Keratinocyte (primary cell): ENCODE measurements at regions not wholly inside any gene's neighbourhood (a gene's known extent, or its start where the extent isn't known, plus 50 kb on each side); places are given as distances from the start of the nearest gene placed in this dataset.

Experiments used
- DNase-seq: peaks from one replicate; pipeline ENCODE4 v3.0.0-alpha.2; 2011; ENCODE audit warnings: low read depth, missing footprints, low spot score
- FAIRE-seq: peaks from 2 replicates; lab custom pipeline; 2011; peaks lifted over from hg19 to GRCh38; lab: Jason Lieb, UNC
- H2AFZ ChIP-seq: 2 replicates; pipeline ENCODE4 v1.6.0; 2012; ENCODE audit warnings: low read length, control low read depth, inconsistent platforms; ENCODE audit not compliant: control insufficient read depth
- H3K27ac ChIP-seq: 2 replicates; pipeline ENCODE4 v1.5.1; 2011; ENCODE audit warnings: low read length; ENCODE audit not compliant: control insufficient read depth, insufficient read depth
- H3K27me3 ChIP-seq: 3 replicates; pipeline ENCODE4 v1.6.0; 2011; ENCODE audit warnings: low read length; ENCODE audit not compliant: control insufficient read depth, insufficient read depth; ENCODE audit errors: extremely low read depth
- H3K36me3 ChIP-seq, 2 experiments: 2 replicates in 1 of 2; 3 replicates in 1 of 2; pipeline ENCODE4 v1.5.1; 2011; ENCODE audit warnings: low read length in 2 of 2, mild to moderate bottlenecking in 1 of 2; ENCODE audit not compliant: control insufficient read depth in 2 of 2, insufficient read depth in 2 of 2; ENCODE audit errors: extremely low read depth in 1 of 2
- H3K4me1 ChIP-seq: 3 replicates; pipeline ENCODE4 v1.5.1; 2011; ENCODE audit warnings: low read length; ENCODE audit not compliant: control insufficient read depth, insufficient read depth; ENCODE audit errors: extremely low read depth
- H3K4me2 ChIP-seq: 3 replicates; pipeline ENCODE4 v1.6.0; 2011; ENCODE audit warnings: low read depth, low read length; ENCODE audit not compliant: control insufficient read depth, insufficient read depth; ENCODE audit errors: extremely low read depth
- H3K4me3 ChIP-seq, 3 experiments: fragments of 200-600 bp in 1 of 3; sonication (generic) in 1 of 3; 2 replicates in 2 of 3; 3 replicates in 1 of 3; pipeline ENCODE4 v1.5.1; 2011 to 2016; ENCODE audit warnings: low read length in 3 of 3, mild to moderate bottlenecking in 3 of 3, control low read depth in 2 of 3, inconsistent platforms in 1 of 3, low read depth in 1 of 3, mixed read lengths in 1 of 3, mixed run types in 1 of 3, moderate library complexity in 1 of 3; ENCODE audit not compliant: control insufficient read depth in 2 of 3, insufficient read depth in 2 of 3; ENCODE audit errors: extremely low read depth in 1 of 3
- H3K79me2 ChIP-seq: 2 replicates; pipeline ENCODE4 v1.6.0; 2012; ENCODE audit warnings: low read length; ENCODE audit not compliant: control insufficient read depth, insufficient read depth
- H3K9ac ChIP-seq: 3 replicates; pipeline ENCODE4 v1.6.0; 2011; ENCODE audit warnings: low read length; ENCODE audit not compliant: control insufficient read depth, insufficient read depth; ENCODE audit errors: extremely low read depth
- H3K9me1 ChIP-seq: 3 replicates; pipeline ENCODE4 v1.6.0; 2011; ENCODE audit warnings: low read length; ENCODE audit not compliant: control insufficient read depth, insufficient read depth; ENCODE audit errors: extremely low read depth
- H3K9me3 ChIP-seq: 2 replicates; pipeline ENCODE4 v1.5.1; 2012; ENCODE audit warnings: low read depth, low read length; ENCODE audit not compliant: control insufficient read depth
- H4K20me1 ChIP-seq: 3 replicates; pipeline ENCODE4 v1.6.0; 2011; ENCODE audit warnings: low read length; ENCODE audit not compliant: control insufficient read depth, insufficient read depth; ENCODE audit errors: extremely low read depth
- CTCF ChIP-seq, 3 experiments: IDR thresholded peaks in 1 of 3; conservative IDR thresholded peaks in 1 of 3; optimal IDR thresholded peaks in 1 of 3; 2 replicates in 2 of 3; 3 replicates in 1 of 3; pipeline versions ENCODE3 to v1.5.1; 2011; ENCODE audit warnings: low read length in 3 of 3, mild to moderate bottlenecking in 3 of 3, moderate library complexity in 2 of 3, control low read depth in 1 of 3, inconsistent platforms in 1 of 3; ENCODE audit not compliant: insufficient read depth in 2 of 3; ENCODE audit errors: extremely low read depth in 1 of 3
- EZH2 ChIP-seq: IDR thresholded peaks from one replicate; pipeline ENCODE4 v1.6.1; 2012; ENCODE audit warnings: inconsistent platforms, mild to moderate bottlenecking, low read length, moderate library complexity
- dilution Hi-C: fragments of 300-500 bp; cut with MboI; formaldehyde crosslinking; loops from one replicate; pipeline ENCODE4 v1.7.0; 2020; ENCODE audit warnings: low sequenced_read_pairs; ENCODE audit not compliant: extremely low pct_ligation_motif_present

GRCh38 chr11:45412051-45412471 lies 125.9 kb upstream of the SYT13 start:
- Histone ChIP-seq H3K4me3 (no peak overlapping the region), H3K9me1 (no peaks in the 10 kb centered on the region), H3K27ac (no peak overlapping the region), H3K79me2 (no peaks in the 10 kb centered on the region), H3K9me3 (no peaks in the 10 kb centered on the region), H3K36me3 (no peaks in the 10 kb centered on the region), H2AFZ (no peak overlapping the region), H3K9ac (no peak overlapping the region), H4K20me1 (no peaks in the 10 kb centered on the region), H3K4me2 (no peak overlapping the region), H3K4me1 (no peaks in the 10 kb centered on the region), H3K27me3 (peaks cover 21% of the 10 kb centered on the region)
- FAIRE-seq (no peak), DNase-seq (no peak)
- dilution Hi-C loops: no loop called here
- TF ChIP-seq EZH2 (no peak), CTCF (optimal IDR thresholded peaks at IDR 0.05 in 1 of 3, IDR thresholded peaks at IDR 0.05 in 1 of 3, conservative IDR thresholded peaks at IDR 0.05 in 1 of 3; ENCODE audit: extremely low read depth in 1 of 3, insufficient read depth in 2 of 3, low read length in 3 of 3) (no peak)

GRCh38 chr11:45411228-45411946 lies 125.2 kb upstream of the SYT13 start:
- no peak overlapping the region for H3K9ac ChIP-seq
- DNase-seq (no peak), FAIRE-seq (no peak)
- no peak overlapping the region for H3K4me2 ChIP-seq
- H3K4me3 ChIP-seq: no peak overlapping the region
- dilution Hi-C loops: no loop called here
- H4K20me1 ChIP-seq: no peaks in the 10 kb centered on the region
- H3K9me3 ChIP-seq: no peaks in the 10 kb centered on the region
- no peaks in the 10 kb centered on the region for H3K4me1 ChIP-seq
- TF ChIP-seq EZH2 (no peak), CTCF (optimal IDR thresholded peaks at IDR 0.05 in 1 of 3, IDR thresholded peaks at IDR 0.05 in 1 of 3, conservative IDR thresholded peaks at IDR 0.05 in 1 of 3; ENCODE audit: extremely low read depth in 1 of 3, insufficient read depth in 2 of 3, low read length in 3 of 3) (no peak)
- no peaks in the 10 kb centered on the region for H3K36me3 ChIP-seq
- H3K27ac ChIP-seq: no peak overlapping the region
- no peak overlapping the region for H2AFZ ChIP-seq
- peaks cover 21% of the 10 kb centered on the region for H3K27me3 ChIP-seq
- H3K9me1 ChIP-seq: no peaks in the 10 kb centered on the region
- H3K79me2 ChIP-seq: no peaks in the 10 kb centered on the region
